ENCODE measurements at regions not wholly inside any gene's neighbourhood (a gene's known extent, or its start where the extent isn't known, plus 50 kb on each side); places are given as distances from the start of the nearest gene placed in this dataset.
"Not testable (repeated sequence)": the region's sequence is repeated elsewhere in the genome, so short reads cannot be mapped to it uniquely, and the experiment has no call there.

GRCh38 chr18:28284132-28284531, 107.2 kb upstream of the CDH2 start:
- DNase-seq, result no peak

GRCh38 chr18:28281400-28281799, 104.5 kb upstream of the CDH2 start:
- no peak for DNase-seq

GRCh38 chr18:28269750-28270149, 92.8 kb upstream of the CDH2 start:
- DNase-seq, result no peak

DNA sequence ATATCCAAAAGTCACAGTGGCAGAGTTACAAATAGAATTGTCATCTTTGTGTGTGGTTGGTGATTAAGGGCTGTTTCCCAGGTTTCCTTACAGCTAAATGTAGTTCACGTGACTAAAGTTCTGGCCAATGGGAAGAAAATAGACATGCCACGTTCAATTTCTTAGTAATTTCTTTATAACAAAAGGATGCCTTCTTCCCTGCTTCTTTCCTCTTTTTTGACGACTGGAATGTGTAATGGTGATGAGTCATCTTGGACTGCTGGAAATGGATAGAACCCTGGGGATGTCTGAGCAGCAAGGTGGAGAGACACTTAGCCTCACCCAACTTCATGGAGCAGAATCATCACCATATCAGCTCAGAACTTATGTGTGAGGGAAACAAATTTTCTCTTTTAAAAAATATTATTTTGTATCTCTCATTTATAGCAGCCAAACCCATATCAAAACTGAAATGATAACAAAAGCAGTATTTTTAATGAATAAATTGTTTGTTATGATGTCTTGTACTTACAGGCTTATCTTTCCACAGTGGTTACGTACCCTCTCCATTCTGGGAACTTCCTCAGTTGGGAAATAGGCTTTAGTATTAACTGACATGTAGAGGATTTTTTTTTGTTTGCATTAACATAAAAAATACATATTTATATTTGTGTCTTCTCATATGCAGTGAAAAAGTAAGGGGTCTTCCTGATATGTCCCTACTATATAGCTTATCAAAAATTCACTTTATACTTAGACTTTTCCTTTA, 91.1 kb upstream of the CDH2 start:
- peak; percentile 74 for DNase-seq

DNA sequence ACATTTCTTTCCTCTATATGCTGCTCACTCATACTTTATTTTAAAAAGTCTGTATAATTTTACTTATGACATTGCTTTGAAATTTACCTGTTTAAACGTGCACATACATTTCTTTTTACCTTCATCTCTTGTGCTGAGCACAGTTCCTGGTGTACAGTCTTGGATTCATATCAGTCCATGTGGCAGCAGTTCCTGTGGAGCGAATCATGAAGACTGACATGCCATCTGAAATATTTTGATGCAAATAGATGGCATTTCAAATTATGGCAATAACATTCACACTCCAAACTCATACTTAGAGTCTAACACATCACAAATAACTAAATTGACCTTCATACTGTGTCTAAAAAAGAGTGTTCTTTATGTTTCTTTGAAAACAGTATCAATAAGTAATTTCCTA, 90.3 kb upstream of the CDH2 start:
- no peak for DNase-seq

DNA sequence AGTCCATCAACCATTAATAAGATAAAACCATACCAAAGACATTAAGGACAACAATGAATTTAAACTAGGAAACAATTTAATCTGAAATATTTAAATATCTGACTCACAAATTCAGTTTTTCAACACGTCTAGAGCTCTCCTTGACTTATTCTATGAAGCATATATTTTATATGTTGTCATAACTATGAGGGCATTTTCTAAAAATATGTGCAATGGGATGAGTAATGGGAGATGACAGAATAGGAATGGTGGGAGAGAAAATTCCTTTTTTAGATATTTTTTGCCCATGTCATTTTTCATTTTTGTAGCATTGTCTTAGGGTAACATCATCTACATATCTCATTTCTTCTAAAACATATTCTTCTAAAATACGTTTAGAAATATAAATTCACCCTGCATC, 79.2 kb upstream of the CDH2 start:
- DNase-seq, result no peak

GRCh38 chr18:28248653-28249052, 71.7 kb upstream of the CDH2 start:
- no peak for DNase-seq

DNA sequence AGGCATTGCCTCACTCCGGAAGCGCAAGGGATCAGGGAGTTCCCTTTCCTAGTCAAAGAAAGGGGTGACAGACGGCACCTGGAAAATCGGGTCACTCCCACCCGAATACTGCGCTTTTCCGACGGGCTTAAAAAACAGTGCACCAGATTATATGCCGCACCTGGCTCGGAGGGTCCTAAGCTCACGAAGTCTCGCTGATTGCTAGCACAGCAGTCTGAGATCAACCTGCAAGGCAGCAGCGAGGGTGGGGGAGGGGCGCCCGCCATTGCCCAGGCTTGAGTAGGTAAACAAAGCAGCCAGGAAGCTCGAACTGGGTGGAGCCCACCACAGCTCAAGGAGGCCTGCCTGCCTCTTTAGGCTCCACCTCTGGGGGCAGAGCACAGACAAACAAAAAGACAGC, 63.7 kb upstream of the CDH2 start:
- DNase-seq, result not testable (repeated sequence)

- DNase-seq, result no peak
Measured at GRCh38 chr18:28236487-28236886, 59.6 kb upstream of the CDH2 start.
